ENCODE measurements at regions not wholly inside any gene's neighbourhood (a gene's known extent, or its start where the extent isn't known, plus 50 kb on each side); places are given as distances from the start of the nearest gene placed in this dataset.

DNA sequence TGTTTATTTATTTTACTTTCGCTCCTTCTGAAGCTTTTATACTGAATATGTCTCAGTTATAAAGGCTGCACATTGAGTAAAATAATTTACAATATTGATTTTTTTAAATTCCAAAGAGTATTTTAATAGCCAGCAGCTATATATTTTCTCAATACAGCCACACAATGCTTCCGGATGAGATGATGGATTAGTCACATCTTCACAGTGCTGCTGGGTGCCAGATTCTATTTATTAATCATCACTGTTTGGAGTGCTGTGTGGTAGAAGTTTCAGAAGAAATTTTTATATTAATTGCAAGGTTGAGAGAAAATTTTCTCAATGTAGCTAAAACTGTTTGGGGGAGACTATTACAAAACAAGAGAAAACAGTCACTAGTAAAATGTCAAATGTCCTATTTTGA is 989.8 kb downstream of the TLE4 start:
- TF ChIP-seq TAF1 (IDR thresholded peaks at IDR 0.05; ENCODE audit: borderline replicate concordance, insufficient read depth, low read length) (no peak), SIN3A (IDR thresholded peaks at IDR 0.05; ENCODE audit: borderline replicate concordance, insufficient read depth, low read length) (no peak), POLR2AphosphoS5 (IDR thresholded peaks at IDR 0.05; ENCODE audit: low read depth, low read length) (no peak), FOXP2 (optimal IDR thresholded peaks at IDR 0.05; ENCODE audit: borderline replicate concordance, extremely low read depth, extremely low read length, insufficient read depth) (no peak)
- TF ChIP-seq, protein P1, sequence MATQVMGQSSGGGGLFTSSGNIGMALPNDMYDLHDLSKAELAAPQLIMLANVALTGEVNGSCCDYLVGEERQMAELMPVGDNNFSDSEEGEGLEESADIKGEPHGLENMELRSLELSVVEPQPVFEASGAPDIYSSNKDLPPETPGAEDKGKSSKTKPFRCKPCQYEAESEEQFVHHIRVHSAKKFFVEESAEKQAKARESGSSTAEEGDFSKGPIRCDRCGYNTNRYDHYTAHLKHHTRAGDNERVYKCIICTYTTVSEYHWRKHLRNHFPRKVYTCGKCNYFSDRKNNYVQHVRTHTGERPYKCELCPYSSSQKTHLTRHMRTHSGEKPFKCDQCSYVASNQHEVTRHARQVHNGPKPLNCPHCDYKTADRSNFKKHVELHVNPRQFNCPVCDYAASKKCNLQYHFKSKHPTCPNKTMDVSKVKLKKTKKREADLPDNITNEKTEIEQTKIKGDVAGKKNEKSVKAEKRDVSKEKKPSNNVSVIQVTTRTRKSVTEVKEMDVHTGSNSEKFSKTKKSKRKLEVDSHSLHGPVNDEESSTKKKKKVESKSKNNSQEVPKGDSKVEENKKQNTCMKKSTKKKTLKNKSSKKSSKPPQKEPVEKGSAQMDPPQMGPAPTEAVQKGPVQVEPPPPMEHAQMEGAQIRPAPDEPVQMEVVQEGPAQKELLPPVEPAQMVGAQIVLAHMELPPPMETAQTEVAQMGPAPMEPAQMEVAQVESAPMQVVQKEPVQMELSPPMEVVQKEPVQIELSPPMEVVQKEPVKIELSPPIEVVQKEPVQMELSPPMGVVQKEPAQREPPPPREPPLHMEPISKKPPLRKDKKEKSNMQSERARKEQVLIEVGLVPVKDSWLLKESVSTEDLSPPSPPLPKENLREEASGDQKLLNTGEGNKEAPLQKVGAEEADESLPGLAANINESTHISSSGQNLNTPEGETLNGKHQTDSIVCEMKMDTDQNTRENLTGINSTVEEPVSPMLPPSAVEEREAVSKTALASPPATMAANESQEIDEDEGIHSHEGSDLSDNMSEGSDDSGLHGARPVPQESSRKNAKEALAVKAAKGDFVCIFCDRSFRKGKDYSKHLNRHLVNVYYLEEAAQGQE (IDR thresholded peaks at IDR 0.05; ENCODE audit: insufficient read depth in 1 of 2, low read depth in 2 of 2, low read length in 2 of 2), result no peak

GRCh38 chr9:80560976-80561375 is 989.2 kb downstream of the TLE4 start:
- TF ChIP-seq SIN3A (IDR thresholded peaks at IDR 0.05; ENCODE audit: borderline replicate concordance, insufficient read depth, low read length) (no peak), FOXP2 (optimal IDR thresholded peaks at IDR 0.05; ENCODE audit: borderline replicate concordance, extremely low read depth, extremely low read length, insufficient read depth) (no peak), TAF1 (IDR thresholded peaks at IDR 0.05; ENCODE audit: borderline replicate concordance, insufficient read depth, low read length) (no peak), POLR2AphosphoS5 (IDR thresholded peaks at IDR 0.05; ENCODE audit: low read depth, low read length) (no peak)
- TF ChIP-seq, protein P1 (IDR thresholded peaks at IDR 0.05; ENCODE audit: insufficient read depth in 1 of 2, low read depth in 2 of 2, low read length in 2 of 2), result no peak

DNA sequence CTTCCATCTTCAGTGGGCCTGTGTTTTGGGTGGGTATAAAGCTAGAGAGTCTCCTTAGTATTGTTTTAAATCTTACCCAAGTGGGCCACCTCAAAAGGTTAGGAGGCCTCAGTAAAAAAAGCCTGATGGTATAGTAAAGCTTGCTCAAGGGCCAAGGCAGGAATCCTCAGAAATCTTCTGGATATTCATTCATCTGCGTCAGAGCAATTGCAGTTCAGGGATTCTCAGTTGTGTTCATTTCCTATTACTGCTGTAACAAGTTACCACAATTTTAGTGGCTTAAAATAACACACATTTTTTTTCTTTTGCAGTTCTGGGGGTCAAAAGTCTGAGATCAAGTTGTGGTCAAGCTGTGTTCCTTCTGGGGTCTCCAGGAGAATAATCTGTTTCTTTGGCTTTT is 985.5 kb downstream of the TLE4 start:
- TF ChIP-seq POLR2AphosphoS5 (IDR thresholded peaks at IDR 0.05; ENCODE audit: low read depth, low read length) (no peak), FOXP2 (optimal IDR thresholded peaks at IDR 0.05; ENCODE audit: borderline replicate concordance, extremely low read depth, extremely low read length, insufficient read depth) (no peak), SIN3A (IDR thresholded peaks at IDR 0.05; ENCODE audit: borderline replicate concordance, insufficient read depth, low read length) (no peak), TAF1 (IDR thresholded peaks at IDR 0.05; ENCODE audit: borderline replicate concordance, insufficient read depth, low read length) (no peak)
- TF ChIP-seq, protein P1 (IDR thresholded peaks at IDR 0.05; ENCODE audit: insufficient read depth in 1 of 2, low read depth in 2 of 2, low read length in 2 of 2), result no peak

GRCh38 chr9:80556631-80557030 is 984.9 kb downstream of the TLE4 start:
- no peak for TF ChIP-seq SIN3A (IDR thresholded peaks at IDR 0.05; ENCODE audit: borderline replicate concordance, insufficient read depth, low read length)

DNA sequence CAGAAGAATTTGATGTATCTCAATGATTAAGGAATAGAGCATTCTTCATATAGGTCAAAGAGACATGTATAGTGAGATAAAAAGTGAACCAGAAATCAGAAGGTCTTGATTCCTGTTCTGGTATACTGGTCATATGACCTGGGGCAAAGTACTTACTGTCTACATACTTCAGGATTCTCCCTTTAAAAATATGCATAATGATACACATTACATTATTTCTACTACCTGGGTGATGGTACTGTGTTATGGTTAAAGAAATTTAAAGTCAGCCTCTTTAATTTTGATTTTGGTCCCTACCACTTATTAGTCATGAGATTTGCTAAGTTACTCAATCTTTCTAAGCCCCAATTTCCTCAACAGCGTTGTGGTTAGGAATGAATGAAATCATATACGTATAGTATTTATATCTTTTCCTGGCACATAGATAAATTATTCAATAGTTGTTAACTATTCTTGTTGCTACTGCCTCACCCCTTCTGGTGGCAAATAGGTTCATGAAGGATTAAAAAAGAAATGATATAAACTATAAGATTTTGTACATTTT is 984.1 kb downstream of the TLE4 start:
- no peak for TF ChIP-seq SIN3A (IDR thresholded peaks at IDR 0.05; ENCODE audit: borderline replicate concordance, insufficient read depth, low read length)
- TF ChIP-seq, protein P1 (IDR thresholded peaks at IDR 0.05; ENCODE audit: insufficient read depth in 1 of 2, low read depth in 2 of 2, low read length in 2 of 2), result no peak
- TF ChIP-seq TAF1 (IDR thresholded peaks at IDR 0.05; ENCODE audit: borderline replicate concordance, insufficient read depth, low read length), result no peak
- TF ChIP-seq POLR2AphosphoS5 (IDR thresholded peaks at IDR 0.05; ENCODE audit: low read depth, low read length), result no peak
- no peak for TF ChIP-seq FOXP2 (optimal IDR thresholded peaks at IDR 0.05; ENCODE audit: borderline replicate concordance, extremely low read depth, extremely low read length, insufficient read depth)
